Right lobe of liver (tissue), 4 donors: ENCODE measurements at regions not wholly inside any gene's neighbourhood (a gene's known extent, or its start where the extent isn't known, plus 50 kb on each side); places are given as distances from the start of the nearest gene placed in this dataset.
"Not testable (repeated sequence)": the region's sequence is repeated elsewhere in the genome, so short reads cannot be mapped to it uniquely, and the experiment has no call there.

Experiments
- CTCF ChIP-seq, 4 donors: fragments of 200-600 bp in 3 of 4; fragments of 450-650 bp in 1 of 4; IDR thresholded peaks; one replicate each; pipeline versions ENCODE4 v1.5.1 to v1.8.0; 2016 to 2022; ENCODE audit warnings: antibody characterized with exemption in 4 of 4, mild to moderate bottlenecking in 2 of 4
- POLR2A ChIP-seq: fragments of 450-650 bp; IDR thresholded peaks from one replicate; pipeline ENCODE4 v1.6.1; 2017; ENCODE audit warnings: antibody characterized with exemption, mild to moderate bottlenecking
- donor health status: DM: no; HTN: no; CAD: no.
- donor health status: DM: no; HTN: no; CAD: no.
- donor health status: DM: no; HTN: yes; CAD: no.

- not testable (repeated sequence) for TF ChIP-seq CTCF (IDR thresholded peaks at IDR 0.05); POLR2A
Measured at GRCh38 chr7:113017144-113017857, 69.3 kb downstream of the GPR85 start.
